ENCODE measurements at regions not wholly inside any gene's neighbourhood (a gene's known extent, or its start where the extent isn't known, plus 50 kb on each side); places are given as distances from the start of the nearest gene placed in this dataset.

GRCh38 chr12:65660096-65660495 lies 164.2 kb upstream of the HMGA2 start:
- Histone ChIP-seq H3K27ac (no peak overlapping the region), H3K27me3 (no peaks in the 10 kb centered on the region), H3K9me3 (no peaks in the 10 kb centered on the region), H3K36me3 (no peaks in the 10 kb centered on the region), H3K4me1 (no peaks in the 10 kb centered on the region), H3K4me3 (no peak overlapping the region)
- no peak for DNase-seq (ENCODE audit: low spot score in 2 of 2)
- 80% methylated on average over 4 of the region's 4 CpGs for WGBS
- no peak for TF ChIP-seq POLR2A (IDR thresholded peaks at IDR 0.05)
- TF ChIP-seq EP300 (IDR thresholded peaks at IDR 0.05), result no peak
- no peak for TF ChIP-seq POLR2AphosphoS5 (IDR thresholded peaks at IDR 0.05)
- TF ChIP-seq CTCF (IDR thresholded peaks at IDR 0.05), result no peak

- DNase-seq (ENCODE audit: low spot score in 2 of 2), result no peak
- H3K9me3 ChIP-seq, result no peaks in the 10 kb centered on the region
- H3K27ac ChIP-seq, result no peak overlapping the region
- no peak overlapping the region for H3K4me3 ChIP-seq
- TF ChIP-seq CTCF (IDR thresholded peaks at IDR 0.05) (no peak), POLR2A (IDR thresholded peaks at IDR 0.05) (no peak), POLR2AphosphoS5 (IDR thresholded peaks at IDR 0.05) (no peak), EP300 (IDR thresholded peaks at IDR 0.05) (no peak)
- WGBS, result 95% methylated on average over 7 of the region's 7 CpGs
- no peaks in the 10 kb centered on the region for H3K36me3 ChIP-seq
- no peaks in the 10 kb centered on the region for H3K27me3 ChIP-seq
- no peaks in the 10 kb centered on the region for H3K4me1 ChIP-seq
Measured at GRCh38 chr12:65660836-65661235, 163.4 kb upstream of the HMGA2 start.

GRCh38 chr12:65662590-65662989 lies 161.7 kb upstream of the HMGA2 start:
- Histone ChIP-seq H3K4me3 (no peak overlapping the region), H3K4me1 (no peaks in the 10 kb centered on the region), H3K36me3 (no peaks in the 10 kb centered on the region), H3K9me3 (no peaks in the 10 kb centered on the region), H3K27me3 (no peaks in the 10 kb centered on the region), H3K27ac (no peak overlapping the region)
- 90% methylated on average over 2 of the region's 2 CpGs for WGBS
- DNase-seq (ENCODE audit: low spot score in 2 of 2), result no peak
- no peak for TF ChIP-seq POLR2AphosphoS5 (IDR thresholded peaks at IDR 0.05)
- no peak for TF ChIP-seq EP300 (IDR thresholded peaks at IDR 0.05)
- TF ChIP-seq CTCF (IDR thresholded peaks at IDR 0.05), result no peak
- TF ChIP-seq POLR2A (IDR thresholded peaks at IDR 0.05), result no peak

- TF ChIP-seq EP300 (IDR thresholded peaks at IDR 0.05) (no peak), CTCF (IDR thresholded peaks at IDR 0.05) (no peak), POLR2AphosphoS5 (IDR thresholded peaks at IDR 0.05) (no peak), POLR2A (IDR thresholded peaks at IDR 0.05) (no peak)
- DNase-seq (ENCODE audit: low spot score in 2 of 2), result no peak
- H3K36me3 ChIP-seq, result no peaks in the 10 kb centered on the region
- no peak overlapping the region for H3K4me3 ChIP-seq
- no peaks in the 10 kb centered on the region for H3K9me3 ChIP-seq
- no peaks in the 10 kb centered on the region for H3K27me3 ChIP-seq
- WGBS, result 85% methylated on average over 5 of the region's 5 CpGs
- H3K4me1 ChIP-seq, result no peaks in the 10 kb centered on the region
- no peak overlapping the region for H3K27ac ChIP-seq
Measured at GRCh38 chr12:65663097-65663496, 161.2 kb upstream of the HMGA2 start.

GRCh38 chr12:65663648-65664047 lies 160.6 kb upstream of the HMGA2 start:
- Histone ChIP-seq H3K4me3 (no peak overlapping the region), H3K9me3 (no peaks in the 10 kb centered on the region), H3K4me1 (no peaks in the 10 kb centered on the region), H3K27me3 (no peaks in the 10 kb centered on the region), H3K27ac (no peak overlapping the region), H3K36me3 (no peaks in the 10 kb centered on the region)
- 88% methylated on average over 5 of the region's 5 CpGs for WGBS
- no peak for TF ChIP-seq POLR2A (IDR thresholded peaks at IDR 0.05)
- TF ChIP-seq POLR2AphosphoS5 (IDR thresholded peaks at IDR 0.05), result no peak
- TF ChIP-seq EP300 (IDR thresholded peaks at IDR 0.05), result no peak
- no peak for TF ChIP-seq CTCF (IDR thresholded peaks at IDR 0.05)
- DNase-seq (ENCODE audit: low spot score in 2 of 2), result no peak
